Large intestine (tissue), 3 donors: ENCODE measurements at regions not wholly inside any gene's neighbourhood (a gene's known extent, or its start where the extent isn't known, plus 50 kb on each side); places are given as distances from the start of the nearest gene placed in this dataset.

Experiments used
- DNase-seq, 2 donors: peaks; one replicate each; pipeline versions ENCODE4 v3.0.0 to v3.0.0-alpha.2; 2013
- H3K27ac ChIP-seq: one replicate; pipeline ENCODE4 v1.5.1; 2013; ENCODE audit warnings: low read length
- H3K27me3 ChIP-seq: 2 replicates; pipeline ENCODE4 v1.6.1; 2013; ENCODE audit warnings: low read length; ENCODE audit not compliant: control insufficient read depth, insufficient read depth
- H3K36me3 ChIP-seq: 2 replicates; pipeline ENCODE4 v1.6.1; 2013; ENCODE audit warnings: low read length; ENCODE audit not compliant: control insufficient read depth, insufficient read depth
- H3K4me1 ChIP-seq: one replicate; pipeline ENCODE4 v1.6.1; 2013; ENCODE audit warnings: low read length; ENCODE audit not compliant: control insufficient read depth, insufficient read depth
- H3K4me3 ChIP-seq: one replicate; pipeline ENCODE4 v1.5.1; 2013; ENCODE audit warnings: low read length
- H3K9me3 ChIP-seq: one replicate; pipeline ENCODE4 v1.6.1; 2013; ENCODE audit warnings: mild to moderate bottlenecking, low read depth, low read length, moderate library complexity; ENCODE audit not compliant: control insufficient read depth
- WGBS: methylation state at CpG from one replicate; pipeline ENCODE4 v1.1.5; 2013; ENCODE audit warnings: low lambda C conversion rate; ENCODE audit not compliant: insufficient coverage; 5-methylcytosine and 5-hydroxymethylcytosine counted together

DNA sequence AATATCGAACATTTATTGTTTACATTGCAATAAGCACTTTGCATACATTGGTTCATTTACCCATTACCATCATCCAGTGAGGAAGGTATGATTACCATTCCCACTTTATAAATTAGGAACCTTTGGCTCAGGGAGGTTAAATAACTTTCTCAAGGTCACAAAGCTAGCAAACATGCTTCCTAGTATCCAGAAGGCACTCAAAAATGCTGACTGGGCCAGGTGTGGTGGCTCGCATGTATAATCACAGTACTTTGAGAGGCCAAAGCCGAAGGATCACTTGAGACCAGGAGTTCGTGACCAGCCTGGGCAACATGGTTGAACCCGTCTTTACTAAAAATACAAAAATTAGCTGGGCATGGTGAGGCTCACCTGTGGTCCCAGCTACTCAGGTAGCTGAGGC, 259.6 kb downstream of the TMEM114 start:
- no peaks in the 10 kb centered on the region for H3K4me1 ChIP-seq
- no CpG with 5 or more reads among the region's 5 CpGs for WGBS
- H3K9me3 ChIP-seq, result peaks cover 3% of the 10 kb centered on the region
- no peak for DNase-seq
- no peak overlapping the region for H3K27ac ChIP-seq
- no peaks in the 10 kb centered on the region for H3K27me3 ChIP-seq
- no peaks in the 10 kb centered on the region for H3K36me3 ChIP-seq
- no peak overlapping the region for H3K4me3 ChIP-seq

DNA sequence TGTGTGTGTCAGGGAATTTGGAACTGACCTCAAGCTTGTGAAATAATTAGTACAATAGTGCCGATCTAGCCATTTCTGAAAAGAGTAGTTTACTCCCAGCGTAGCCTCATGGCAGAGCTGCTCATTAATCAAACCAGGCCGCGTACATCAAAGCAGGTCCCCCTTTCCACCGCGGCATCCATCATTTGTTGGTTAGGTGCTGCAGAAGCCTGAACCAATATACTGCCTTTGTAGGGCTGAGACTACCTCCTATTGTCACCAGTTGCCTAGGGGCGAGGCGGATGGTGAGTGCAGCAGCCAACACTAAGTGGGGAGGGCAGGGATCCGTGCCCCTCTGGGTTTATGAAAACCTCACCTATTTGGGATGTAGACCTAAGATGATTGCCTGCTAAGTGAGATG, 264.1 kb downstream of the TMEM114 start:
- DNase-seq, result no peak
- H3K27me3 ChIP-seq, result peaks cover 4% of the 10 kb centered on the region
- H3K36me3 ChIP-seq, result no peaks in the 10 kb centered on the region
- no peaks in the 10 kb centered on the region for H3K4me1 ChIP-seq
- no CpG with 5 or more reads among the region's 9 CpGs for WGBS
- H3K27ac ChIP-seq, result no peak overlapping the region
- no peaks in the 10 kb centered on the region for H3K9me3 ChIP-seq
- H3K4me3 ChIP-seq, result no peak overlapping the region

DNA sequence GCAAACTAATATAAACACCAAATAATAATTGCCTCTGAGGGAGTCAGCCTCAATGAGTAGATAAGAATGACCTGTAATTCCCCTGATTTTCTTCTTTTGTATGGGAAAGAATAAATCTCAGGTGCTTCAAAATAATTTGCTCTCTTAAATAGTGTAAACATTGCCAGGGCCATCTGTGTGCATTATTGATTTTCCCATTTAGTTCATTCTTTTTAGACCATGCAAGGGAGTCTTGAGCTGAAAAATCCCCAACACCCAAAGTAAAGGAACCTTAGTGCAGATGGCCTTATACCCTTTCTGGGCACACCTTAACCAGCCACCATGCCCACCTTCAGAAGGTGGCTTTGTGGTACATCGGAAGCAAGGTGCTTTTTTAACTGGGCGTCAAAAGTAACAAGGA, 267.2 kb downstream of the TMEM114 start:
- DNase-seq, result no peak
- H3K4me1 ChIP-seq, result no peaks in the 10 kb centered on the region
- H3K27me3 ChIP-seq, result peaks cover 4% of the 10 kb centered on the region
- no peaks in the 10 kb centered on the region for H3K9me3 ChIP-seq
- no peak overlapping the region for H3K27ac ChIP-seq
- H3K36me3 ChIP-seq, result no peaks in the 10 kb centered on the region
- no peak overlapping the region for H3K4me3 ChIP-seq
- WGBS, result 100% methylated on average over 1 of the region's 2 CpGs

GRCh38 chr16:8320131-8320530, 270.2 kb downstream of the TMEM114 start:
- no peaks in the 10 kb centered on the region for H3K36me3 ChIP-seq
- WGBS, result no CpG with 5 or more reads among the region's 5 CpGs
- no peaks in the 10 kb centered on the region for H3K4me1 ChIP-seq
- no peak for DNase-seq
- H3K27me3 ChIP-seq, result peaks cover 4% of the 10 kb centered on the region
- H3K27ac ChIP-seq, result no peak overlapping the region
- H3K4me3 ChIP-seq, result no peak overlapping the region
- no peaks in the 10 kb centered on the region for H3K9me3 ChIP-seq

GRCh38 chr16:8310816-8311215, 279.5 kb downstream of the TMEM114 start:
- H3K27ac ChIP-seq, result no peak overlapping the region
- H3K36me3 ChIP-seq, result no peaks in the 10 kb centered on the region
- H3K4me1 ChIP-seq, result no peaks in the 10 kb centered on the region
- no peak for DNase-seq
- 14% methylated on average over 1 of the region's 6 CpGs for WGBS
- H3K27me3 ChIP-seq, result no peaks in the 10 kb centered on the region
- H3K9me3 ChIP-seq, result no peaks in the 10 kb centered on the region
- H3K4me3 ChIP-seq, result no peak overlapping the region

- H3K4me1 ChIP-seq, result no peaks in the 10 kb centered on the region
- no CpG with 5 or more reads among the region's 6 CpGs for WGBS
- no peak overlapping the region for H3K4me3 ChIP-seq
- no peaks in the 10 kb centered on the region for H3K36me3 ChIP-seq
- H3K9me3 ChIP-seq, result no peaks in the 10 kb centered on the region
- H3K27me3 ChIP-seq, result no peaks in the 10 kb centered on the region
- no peak for DNase-seq
- H3K27ac ChIP-seq, result no peak overlapping the region
These were observed 280.0 kb downstream of the TMEM114 start for GRCh38 chr16:8310323-8310722.

GRCh38 chr16:8305201-8305600, 285.1 kb downstream of the TMEM114 start:
- no peak overlapping the region for H3K27ac ChIP-seq
- WGBS, result 87% methylated on average over 3 of the region's 3 CpGs
- no peak for DNase-seq
- no peak overlapping the region for H3K4me3 ChIP-seq
- H3K9me3 ChIP-seq, result no peaks in the 10 kb centered on the region
- no peaks in the 10 kb centered on the region for H3K36me3 ChIP-seq
- H3K4me1 ChIP-seq, result no peaks in the 10 kb centered on the region
- H3K27me3 ChIP-seq, result no peaks in the 10 kb centered on the region

- DNase-seq, result no peak
- 80% methylated on average over 3 of the region's 5 CpGs for WGBS
- Histone ChIP-seq H3K36me3 (no peaks in the 10 kb centered on the region), H3K27ac (no peak overlapping the region), H3K27me3 (no peaks in the 10 kb centered on the region), H3K4me1 (no peaks in the 10 kb centered on the region), H3K4me3 (no peak overlapping the region), H3K9me3 (peaks cover 3% of the 10 kb centered on the region)
These were observed 290.7 kb downstream of the TMEM114 start for GRCh38 chr16:8299635-8300034.

- no peak overlapping the region for H3K27ac ChIP-seq
- WGBS, result no CpG with 5 or more reads among the region's 11 CpGs
- H3K4me3 ChIP-seq, result no peak overlapping the region
- DNase-seq, result no peak
- peaks cover 3% of the 10 kb centered on the region for H3K9me3 ChIP-seq
- H3K4me1 ChIP-seq, result no peaks in the 10 kb centered on the region
- H3K27me3 ChIP-seq, result no peaks in the 10 kb centered on the region
- no peaks in the 10 kb centered on the region for H3K36me3 ChIP-seq
These were observed 294.6 kb downstream of the TMEM114 start for GRCh38 chr16:8295513-8296237.

- Histone ChIP-seq H3K9me3 (peaks cover 3% of the 10 kb centered on the region), H3K36me3 (no peaks in the 10 kb centered on the region), H3K27ac (no peak overlapping the region), H3K27me3 (no peaks in the 10 kb centered on the region), H3K4me3 (no peak overlapping the region), H3K4me1 (peaks cover 3% of the 10 kb centered on the region)
- DNase-seq, result no peak
- no CpG with 5 or more reads among the region's 5 CpGs for WGBS
These were observed 296.9 kb downstream of the TMEM114 start for GRCh38 chr16:8293413-8293812.

DNA sequence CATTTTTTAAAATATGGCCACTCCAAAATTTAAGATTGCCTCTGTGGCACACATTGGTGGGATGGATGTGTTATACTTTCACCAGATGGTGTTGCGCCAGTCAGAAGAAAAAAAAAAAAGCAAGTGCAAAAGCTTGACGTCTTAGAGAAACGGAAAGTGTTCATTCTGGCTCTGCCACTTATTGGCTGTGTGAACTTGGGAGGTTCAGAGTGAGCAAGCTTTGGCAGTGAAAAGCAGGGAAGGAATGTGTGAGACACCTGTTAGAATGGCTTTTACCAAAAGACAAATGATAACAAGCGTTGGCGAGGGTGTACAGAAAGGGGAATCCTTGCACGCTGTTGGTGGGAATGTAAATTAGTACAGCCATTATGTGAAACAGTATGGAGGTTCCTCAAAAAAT, 298.0 kb downstream of the TMEM114 start:
- Histone ChIP-seq H3K27me3 (no peaks in the 10 kb centered on the region), H3K4me3 (no peak overlapping the region), H3K4me1 (peaks cover 3% of the 10 kb centered on the region), H3K9me3 (no peaks in the 10 kb centered on the region), H3K27ac (no peak overlapping the region), H3K36me3 (no peaks in the 10 kb centered on the region)
- DNase-seq, result no peak
- 92% methylated on average over 2 of the region's 6 CpGs for WGBS
